Limb (tissue), 2 donors: ENCODE measurements at regions not wholly inside any gene's neighbourhood (a gene's known extent, or its start where the extent isn't known, plus 50 kb on each side); places are given as distances from the start of the nearest gene placed in this dataset.

Experiments used
- DNase-seq, 2 donors: peaks; one replicate each; pipeline ENCODE4 v3.0.0-alpha.2; 2016; ENCODE audit errors: extremely low spot score in 2 of 2

DNA sequence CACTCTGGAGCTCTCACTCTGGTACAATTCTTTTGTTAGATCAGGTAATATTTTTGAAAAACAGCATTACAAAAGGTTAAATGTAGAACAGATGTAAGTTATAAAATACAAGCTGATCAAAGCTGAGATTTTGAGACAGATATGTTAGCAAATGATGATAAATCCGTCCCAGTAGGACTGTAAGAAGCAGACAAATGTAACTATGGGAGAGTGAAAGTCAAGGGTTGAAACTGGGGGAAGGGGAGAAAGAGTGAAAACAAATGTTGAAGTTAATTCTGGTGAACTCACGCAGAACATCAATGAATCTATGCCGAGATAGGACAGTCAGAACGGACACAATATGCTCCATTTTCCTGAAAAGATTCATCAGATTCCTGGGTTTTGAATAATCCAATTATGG lies 298.9 kb upstream of the IRX5 start:
- DNase-seq = no peak

DNA sequence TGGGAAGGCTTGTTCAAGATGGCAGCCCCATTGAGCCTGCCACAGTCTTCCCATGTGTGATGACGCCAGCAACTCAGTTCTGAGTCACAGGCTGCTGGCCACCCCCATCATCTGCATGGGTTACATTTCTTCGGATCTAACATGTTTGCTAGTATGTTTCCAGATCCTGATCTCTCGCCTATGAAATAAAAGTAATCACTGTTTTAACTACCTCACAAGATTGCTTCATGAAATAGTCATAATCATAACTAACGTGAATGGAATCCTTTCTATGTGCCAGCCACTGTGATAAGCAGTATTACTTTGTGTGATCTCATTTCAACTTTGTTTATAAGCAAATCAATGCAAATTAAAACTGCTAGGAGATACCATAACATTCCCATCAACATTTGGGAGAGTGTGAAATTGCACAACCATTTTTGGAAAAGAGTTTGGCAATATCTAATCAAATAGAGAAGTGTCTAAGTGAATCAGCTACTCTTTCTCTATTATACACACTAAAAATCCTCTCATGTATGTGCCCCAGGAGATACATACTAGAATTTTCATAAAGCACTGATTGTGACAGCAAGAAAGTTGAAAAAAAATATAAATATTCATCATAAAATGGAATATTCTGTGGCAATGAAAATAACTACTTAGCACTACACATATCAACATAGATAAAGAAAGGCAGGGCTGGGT lies 300.2 kb upstream of the IRX5 start:
- no peak for DNase-seq

DNA sequence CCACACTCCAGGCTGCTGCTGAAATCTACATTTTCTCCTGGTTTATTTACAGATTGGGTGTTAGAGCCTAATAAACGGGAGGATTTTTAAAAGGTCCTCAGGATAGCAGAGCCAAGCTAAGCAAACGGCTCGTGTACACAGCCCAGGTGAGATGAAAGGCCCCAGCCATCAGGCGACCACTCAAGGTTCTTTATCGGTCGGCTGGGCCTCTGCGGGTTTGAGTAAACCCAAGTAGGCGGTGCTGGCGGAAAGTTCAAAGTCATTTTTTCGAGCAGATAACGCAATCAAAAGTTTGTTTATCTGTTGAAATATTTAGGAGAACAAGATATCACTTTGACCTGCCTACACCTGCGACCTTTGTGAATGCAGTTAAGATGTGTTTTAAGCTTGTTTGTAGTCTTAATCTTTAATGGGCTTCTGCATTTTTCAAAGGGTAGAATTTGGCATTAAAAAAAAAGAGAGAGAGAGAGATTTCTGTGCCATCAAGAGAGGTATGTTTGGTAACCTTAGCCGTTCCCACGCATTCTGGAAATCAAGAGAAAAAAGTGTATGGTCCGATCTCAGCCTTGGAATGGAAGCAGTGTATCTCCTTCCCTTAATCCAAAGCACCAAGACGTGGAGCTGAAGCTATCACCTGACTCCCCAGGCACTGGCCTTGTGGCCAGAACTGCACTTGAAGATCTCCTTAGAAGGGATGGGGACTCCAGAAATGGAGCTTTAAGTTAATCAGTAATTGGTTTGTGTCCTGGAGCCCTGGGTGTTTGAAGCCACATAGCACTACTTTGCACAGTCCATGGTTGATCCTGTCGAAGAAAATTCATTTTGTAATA lies 301.7 kb upstream of the IRX5 start:
- DNase-seq = no peak

DNA sequence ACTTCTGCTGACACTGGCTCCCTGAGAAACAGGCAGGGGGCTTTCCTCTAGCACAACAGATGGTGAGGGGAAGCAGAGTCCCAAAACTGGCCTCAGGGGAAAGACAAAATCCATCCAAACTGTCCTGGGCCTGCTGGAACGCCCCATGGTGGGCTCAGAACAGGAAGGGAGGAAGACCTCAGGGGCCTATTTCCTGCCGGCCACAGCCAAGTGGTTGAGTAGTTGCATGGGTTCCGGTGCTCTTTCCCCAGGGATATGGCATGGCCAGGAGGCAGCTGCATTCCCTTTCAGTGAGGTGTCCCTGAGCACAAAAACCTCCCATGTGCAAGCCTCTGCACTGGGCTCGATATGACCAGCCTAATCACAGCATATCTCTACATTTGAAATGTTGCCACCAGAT lies 303.0 kb upstream of the IRX5 start:
- DNase-seq = no peak

DNA sequence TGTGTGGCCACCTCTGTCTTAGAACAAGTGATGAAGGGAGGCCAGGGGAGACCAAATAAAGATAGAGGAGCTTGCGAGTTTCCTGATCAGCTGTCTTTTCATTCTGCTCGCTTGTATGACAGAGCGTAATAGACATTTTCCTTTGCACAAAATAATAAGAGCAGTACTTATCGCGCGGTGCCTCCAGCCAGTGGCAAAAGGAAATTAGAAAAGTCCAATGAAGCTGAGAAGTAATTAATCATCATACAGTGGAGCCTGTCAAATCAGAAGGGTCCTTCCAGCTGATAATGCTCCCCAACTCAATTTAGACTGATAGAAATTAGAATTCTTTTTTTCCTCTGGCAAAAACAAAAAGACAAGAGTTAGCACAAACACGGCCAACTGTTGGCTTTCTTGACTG lies 307.0 kb upstream of the IRX5 start:
- no peak for DNase-seq

DNA sequence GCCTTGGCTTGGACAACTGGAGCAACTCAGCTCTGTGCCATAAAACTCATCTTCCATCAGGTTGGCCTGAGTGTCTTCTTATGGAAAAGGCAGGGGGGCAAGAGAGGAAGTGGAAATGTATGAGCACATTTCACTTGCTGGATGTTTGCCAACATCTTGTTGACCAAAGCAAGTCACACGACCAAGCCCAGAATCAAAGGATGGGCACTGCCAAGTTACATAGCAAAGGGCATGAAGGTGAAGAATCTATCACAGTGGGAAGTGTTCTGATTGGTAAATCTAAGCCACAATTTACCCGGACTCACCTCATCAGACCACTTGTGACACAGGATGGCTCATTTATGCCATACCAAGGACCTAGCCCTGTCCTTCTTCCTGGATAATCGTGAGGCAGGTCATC lies 310.5 kb upstream of the IRX5 start:
- DNase-seq = no peak

DNA sequence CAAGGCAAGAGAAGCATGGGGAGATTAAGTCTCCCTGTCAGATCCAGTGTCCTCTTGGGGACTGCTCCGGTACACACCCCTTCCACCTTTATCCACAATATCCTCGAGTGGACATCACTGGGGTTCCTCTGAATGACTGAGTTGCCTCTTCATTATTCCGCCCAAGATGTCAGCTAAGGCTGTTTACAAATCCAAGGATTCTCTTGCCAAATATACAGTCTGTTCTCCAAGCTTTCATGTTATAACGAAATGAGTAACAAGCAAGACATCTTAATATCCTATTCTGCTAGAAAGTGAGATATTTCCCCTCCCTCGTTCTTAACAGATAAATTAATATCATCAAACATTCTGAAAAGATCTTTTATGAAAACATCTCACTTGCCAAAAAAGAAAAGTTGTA lies 314.1 kb upstream of the IRX5 start:
- DNase-seq = no peak

DNA sequence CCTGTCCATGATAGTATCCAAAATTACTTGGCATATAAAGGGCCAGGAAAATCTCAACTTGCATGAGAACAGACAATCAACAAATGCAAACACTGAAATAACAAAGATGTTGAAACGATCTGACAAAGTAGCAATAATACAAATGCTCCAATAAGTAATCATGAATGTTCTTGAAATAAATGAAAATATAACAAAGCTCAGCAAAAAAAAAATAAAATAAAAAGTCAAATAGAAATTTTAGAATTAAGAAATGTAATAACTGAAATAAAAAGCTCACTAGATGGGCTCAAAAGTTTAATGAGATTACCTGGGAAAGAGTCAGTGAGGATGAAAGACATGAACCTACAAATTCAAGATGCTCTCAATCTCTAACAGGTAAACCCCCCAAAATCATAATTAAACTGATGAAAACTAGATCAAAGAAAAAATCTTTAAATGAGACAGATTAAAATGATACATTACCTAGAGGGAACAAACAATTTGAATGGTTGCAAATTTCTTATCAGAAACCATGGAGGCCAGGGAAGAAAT lies 319.0 kb upstream of the IRX3 start:
- DNase-seq = no peak

DNA sequence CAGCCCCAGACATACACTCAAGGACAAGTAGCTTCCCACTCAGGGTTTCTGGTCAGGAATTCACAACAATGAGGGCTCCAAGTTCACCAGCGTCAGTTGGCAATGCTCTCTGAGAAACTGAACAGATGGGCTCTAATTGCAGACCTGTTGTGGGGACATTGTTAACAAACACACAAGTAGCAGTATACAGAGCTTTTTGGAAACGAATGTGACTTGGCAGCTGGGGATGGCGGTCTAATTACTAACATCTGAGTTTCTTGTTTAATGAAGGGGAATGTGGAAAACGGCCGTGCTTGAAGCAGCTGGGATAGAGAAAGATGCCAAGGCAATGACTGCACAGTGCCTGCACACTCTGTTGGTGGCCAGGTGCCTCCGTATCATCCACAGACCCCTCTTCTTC lies 316.1 kb upstream of the IRX3 start:
- DNase-seq = peak in 1 of 2 donors; percentile 35

DNA sequence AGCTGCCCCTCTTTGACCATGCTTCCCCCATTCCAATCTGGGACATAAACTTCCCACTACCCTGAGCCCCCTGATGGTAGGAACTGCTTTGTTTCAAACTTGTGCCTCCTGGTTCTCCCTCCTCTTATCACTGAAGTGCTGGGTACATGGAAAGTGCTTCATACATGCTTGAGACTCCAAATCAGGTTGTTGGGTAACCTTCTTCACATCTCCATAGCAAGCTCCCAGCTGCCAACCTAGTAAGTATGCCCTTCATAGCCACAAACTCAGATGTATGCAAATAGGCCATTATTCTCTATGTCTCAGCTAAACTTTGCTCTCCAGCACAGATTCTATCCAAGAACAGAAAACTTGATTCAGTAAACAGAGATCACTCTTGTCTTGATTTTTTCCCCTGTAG lies 310.6 kb upstream of the IRX3 start:
- no peak for DNase-seq

DNA sequence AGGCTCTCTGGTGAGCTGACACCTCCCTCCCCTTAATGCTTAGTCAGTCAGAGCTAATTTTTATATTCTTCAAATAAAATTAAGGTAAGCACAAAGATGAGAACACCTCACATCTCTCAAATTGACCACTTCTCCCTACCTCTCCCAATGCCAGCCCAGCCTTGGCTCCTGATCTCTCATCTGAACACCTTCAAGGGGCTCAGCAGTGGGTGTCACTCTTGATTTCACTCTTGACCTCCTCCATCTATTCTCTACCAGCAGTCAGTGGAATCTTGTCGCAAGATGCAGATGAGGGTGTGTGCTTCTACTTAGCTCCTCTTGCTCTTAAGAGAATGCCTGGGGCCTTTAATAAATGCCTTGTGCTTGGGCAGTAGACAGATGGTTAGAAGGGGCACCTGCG lies 309.0 kb upstream of the IRX3 start:
- no peak for DNase-seq

DNA sequence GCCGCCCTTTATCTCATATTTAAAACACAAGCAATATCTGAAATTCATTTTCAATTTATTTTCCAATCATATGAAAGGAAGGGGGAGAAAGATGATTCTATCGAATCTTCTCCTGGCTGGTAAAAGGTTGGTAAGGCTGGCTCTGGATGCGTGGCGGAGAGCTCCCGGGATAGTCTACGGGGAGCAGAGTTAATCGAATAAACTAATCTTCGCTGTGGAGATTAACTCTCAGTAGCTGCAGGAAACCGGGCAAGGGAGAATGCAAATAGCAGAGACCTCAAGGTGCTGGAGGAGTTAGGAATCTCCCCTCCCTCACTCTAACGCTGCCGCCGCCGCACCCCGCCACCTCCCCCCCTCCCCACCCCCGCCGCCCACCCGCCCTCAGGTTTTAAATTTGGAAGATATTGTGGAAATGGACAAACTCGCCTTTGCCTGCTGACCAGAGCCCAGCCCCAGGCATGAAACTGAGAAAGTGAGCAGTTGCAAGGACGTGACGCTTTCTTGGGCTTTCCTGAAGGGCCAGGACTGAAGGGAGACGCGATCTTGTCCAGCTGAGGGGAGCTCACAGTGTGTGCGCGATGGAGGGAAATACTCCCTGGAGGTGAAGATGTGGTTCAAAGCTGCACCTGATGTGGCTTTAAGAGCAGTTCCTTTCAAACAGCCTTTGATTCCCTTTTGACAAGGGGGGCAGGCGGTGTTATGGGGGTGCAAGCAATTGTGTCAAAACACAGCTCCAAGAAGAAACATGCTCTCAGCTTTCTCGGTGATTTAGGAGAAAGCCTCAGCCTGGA lies 308.2 kb upstream of the IRX3 start:
- DNase-seq = no peak

DNA sequence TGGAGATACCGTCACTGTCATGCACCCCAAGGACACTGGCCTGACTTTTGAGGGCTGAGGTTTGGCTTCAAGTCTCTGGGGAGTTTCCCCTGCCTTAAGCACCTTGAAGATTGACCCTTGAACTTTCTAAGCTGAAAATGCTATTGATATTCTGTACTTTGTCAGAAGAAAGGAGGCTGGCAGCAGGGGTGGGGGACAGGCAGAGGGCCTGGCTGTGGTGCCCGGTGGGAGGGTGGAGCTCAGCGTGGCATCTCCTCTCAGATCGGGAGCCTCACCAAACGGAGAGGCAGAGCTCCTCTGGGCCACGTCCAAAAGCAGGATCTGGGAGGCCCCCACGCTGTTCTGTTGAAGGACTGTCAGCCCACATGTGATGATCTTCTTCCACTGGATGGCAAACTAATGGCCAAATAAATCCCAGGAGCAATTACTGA lies 305.2 kb upstream of the IRX3 start:
- no peak for DNase-seq

DNA sequence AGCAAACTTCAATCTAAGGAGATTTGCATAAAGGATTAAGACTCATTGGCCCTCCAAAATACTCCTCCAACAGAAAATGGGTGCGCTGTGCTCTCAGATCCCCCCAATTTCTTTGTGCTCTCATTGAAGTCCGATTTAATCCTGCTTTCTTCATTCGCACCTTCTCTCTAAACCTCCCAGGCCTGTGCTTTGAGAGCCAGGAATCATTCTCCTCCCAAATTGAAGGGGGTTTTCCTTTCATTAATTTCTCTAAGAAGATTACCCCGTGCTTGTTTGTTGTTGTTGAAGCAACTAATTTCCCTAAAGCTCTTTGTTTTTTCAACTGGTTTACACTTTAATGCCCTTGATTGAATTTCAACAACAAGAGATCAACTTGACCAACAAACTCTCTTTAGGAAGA lies 304.2 kb upstream of the IRX3 start:
- DNase-seq = no peak

DNA sequence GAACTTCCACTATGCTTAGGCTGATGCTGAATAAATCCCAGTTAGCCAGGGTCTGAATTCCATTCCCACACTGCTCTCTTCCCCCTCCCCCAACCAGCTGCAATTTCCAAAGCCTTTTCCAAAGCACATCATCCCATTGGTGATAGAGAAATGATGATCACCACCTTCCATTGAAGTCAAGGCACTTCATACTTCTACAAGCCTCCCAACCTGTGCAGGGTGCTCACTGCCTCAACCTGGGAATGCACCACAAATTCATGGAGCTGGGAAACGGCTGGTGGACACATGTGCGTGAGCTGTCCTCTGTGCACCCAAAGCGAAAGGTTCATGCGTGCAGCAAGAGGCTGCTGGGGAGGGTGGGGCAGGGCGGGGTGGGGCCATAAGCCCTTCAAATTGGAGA lies 302.7 kb upstream of the IRX3 start:
- no peak for DNase-seq

DNA sequence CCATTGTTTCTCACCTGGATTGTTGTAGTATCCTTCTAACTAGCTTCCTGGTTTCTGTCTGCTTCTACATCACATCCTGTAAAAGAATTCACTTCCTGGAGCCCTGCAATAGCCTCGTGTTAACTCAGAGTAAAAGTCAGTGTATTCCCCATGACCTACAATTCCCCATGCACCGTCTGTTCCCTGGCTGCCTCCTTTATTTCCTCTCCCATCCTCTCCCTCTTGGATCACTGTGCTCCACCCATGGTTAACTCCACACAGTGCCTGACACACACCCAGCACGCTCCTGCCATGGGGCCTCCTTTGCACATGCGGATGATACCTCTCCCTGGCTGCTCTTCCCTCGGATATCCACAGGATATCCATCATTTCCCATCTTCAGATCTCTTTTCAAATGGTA lies 301.4 kb upstream of the IRX3 start:
- no peak for DNase-seq

DNA sequence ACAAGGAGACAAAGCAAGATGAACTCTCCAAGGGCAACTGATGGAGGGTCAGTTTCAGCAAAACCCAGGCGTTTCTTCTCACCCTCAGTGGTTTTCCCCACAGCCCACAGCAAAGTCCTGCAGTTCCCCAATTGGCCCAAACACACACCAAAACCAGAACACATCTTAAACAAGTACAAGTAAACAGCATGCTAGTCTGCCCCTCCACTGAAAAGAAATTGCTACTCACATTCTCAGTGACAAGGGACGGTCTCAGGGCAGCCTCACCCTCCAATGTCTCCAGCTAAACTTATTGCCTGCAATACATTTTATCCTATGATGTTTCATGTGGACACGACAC lies 300.6 kb upstream of the IRX3 start:
- DNase-seq = no peak

DNA sequence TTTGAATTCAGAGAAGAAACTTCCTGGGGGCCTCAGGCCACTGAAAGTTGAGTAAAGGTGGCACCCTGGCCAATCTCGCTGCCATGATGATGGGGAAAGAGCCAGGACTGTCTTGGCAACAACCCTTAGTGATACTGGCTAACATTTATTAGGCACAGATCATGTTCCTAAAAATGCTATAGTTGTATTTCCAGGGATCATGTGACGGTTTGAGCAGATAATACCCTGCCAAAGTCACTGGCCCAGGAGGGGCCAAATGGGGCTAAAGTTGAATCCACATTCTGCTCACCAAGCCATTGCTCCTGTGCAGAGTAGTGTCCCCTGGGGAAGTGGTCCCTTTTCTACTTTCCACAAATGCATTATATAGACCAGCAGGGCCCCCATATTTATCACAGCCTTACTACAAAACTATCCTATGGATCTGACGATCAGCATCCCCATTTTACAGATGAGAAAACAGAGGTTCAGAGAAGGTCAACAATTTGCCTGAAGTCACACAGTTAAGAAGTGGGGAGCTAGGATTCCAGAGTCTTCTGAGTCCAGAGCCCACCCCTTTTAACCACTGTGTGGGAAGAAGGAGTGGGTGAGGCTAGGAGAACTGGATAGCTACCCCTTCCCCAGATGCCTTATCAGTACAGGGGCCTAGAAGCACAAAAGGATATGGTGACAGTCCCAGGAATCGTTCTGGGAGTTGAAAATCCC lies 300.0 kb upstream of the IRX3 start:
- no peak for DNase-seq

DNA sequence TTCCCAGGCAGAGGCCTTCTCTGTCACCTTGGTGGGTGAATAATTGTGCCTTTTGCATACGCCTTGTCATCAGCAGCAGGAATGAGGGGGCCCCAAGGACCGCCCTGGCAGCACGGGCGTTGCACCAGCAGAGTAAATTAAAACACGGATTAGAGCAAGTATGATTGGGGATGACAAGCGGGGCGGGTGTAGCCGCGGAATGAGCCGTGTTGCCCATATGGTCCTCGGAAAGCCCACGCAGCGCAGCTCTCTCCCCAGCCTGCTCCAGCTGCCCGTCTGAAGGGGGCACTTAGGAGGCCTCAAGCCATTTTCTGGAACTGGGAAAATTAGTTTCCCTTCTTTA lies 299.4 kb upstream of the IRX3 start:
- peak in 1 of 2 donors; percentile 53 for DNase-seq

DNA sequence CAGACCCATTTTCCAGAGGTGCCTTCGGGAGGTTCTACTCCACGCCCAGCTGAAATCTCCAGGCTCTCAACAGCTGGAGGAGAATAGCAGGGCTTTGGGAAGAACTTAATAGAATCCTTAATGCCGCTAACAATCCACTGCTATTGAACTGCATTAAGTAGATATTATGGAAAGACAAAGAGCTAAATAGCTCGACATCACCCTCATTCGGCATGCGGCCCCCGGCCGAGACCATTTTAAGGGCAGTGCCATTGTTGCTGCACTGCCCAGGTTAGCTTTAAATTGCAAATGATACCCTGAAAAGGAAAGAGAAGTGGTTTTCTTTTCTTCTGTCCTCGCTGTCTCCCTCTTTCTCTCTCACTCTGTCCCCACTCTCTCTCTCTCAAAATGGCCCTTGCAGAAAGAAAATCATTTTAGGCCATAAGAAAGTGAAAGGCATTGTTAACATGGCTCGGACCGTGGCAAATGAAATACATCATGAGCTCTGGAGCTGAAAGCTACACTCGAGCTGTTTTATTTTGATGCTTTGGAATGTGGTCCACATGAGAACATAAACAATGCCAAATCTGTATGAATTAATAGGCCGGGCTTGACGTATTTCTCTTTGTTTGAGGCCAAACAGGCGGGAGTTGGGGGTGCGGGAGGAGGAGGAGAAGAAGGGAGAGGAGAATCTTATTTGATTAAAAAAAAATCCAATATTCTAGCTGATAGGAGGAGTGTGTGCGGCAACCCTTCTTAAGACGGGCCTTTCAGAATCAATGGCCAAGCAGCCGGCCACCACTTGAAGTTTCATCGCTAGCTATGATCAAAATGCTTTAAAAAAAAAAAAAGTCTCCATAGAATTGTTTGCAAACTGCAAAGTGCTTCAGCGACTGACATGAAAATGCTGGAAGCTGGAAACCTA lies 298.8 kb upstream of the IRX3 start:
- DNase-seq = no peak

DNA sequence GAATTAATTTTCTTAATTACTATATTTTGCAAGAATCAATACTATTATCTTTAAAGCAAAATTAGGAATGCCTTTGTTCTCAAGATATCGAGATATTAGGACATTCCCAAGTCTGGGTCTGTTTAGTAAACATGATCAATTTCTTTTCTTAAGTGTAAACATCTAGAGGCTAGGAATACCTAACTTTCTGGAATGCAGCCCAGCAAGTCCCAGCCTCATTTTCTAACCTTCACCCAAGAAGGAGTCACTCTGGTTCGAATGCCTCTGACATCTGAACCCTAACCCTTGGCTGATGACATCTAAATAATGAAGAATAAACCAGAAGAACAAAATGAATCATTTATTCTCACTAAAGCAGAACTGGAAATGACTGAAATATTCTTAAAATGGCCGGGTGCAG lies 297.5 kb upstream of the IRX3 start:
- no peak for DNase-seq
